B cell (primary cell): ENCODE measurements at regions not wholly inside any gene's neighbourhood (a gene's known extent, or its start where the extent isn't known, plus 50 kb on each side); places are given as distances from the start of the nearest gene placed in this dataset.

ENCODE experiments used
- EZH2 ChIP-seq: IDR thresholded peaks from 2 replicates; pipeline ENCODE4 v1.6.1; 2012; ENCODE audit warnings: borderline replicate concordance, low read depth, mild to moderate bottlenecking, moderate library complexity, low read length; ENCODE audit not compliant: insufficient read depth, poor library complexity, severe bottlenecking
- TF ChIP-seq, protein P1 (sequence below): fragments of 200-600 bp; IDR thresholded peaks from one replicate; pipeline ENCODE4 v1.8.0; 2022; ENCODE audit warnings: antibody characterized with exemption, mild to moderate bottlenecking

DNA sequence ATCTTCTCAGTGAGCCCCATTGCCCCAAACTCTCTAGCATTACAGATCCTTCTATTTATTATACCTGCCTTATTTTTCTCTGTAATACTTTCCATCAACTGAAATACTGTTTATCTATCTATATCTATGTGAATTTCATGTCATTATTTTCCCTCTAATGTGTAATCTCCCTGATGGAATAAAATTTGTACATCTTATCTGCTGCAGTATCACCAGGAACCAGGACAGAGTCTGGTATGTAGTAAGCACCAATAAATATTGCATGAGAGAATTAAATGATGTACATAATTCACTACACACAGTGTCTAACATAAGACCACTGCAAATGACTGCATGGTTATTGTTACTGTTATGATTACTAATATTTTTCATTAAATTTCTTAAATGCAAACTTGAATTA is 759.1 kb downstream of the PRELID2 start:
- TF ChIP-seq, protein P1, sequence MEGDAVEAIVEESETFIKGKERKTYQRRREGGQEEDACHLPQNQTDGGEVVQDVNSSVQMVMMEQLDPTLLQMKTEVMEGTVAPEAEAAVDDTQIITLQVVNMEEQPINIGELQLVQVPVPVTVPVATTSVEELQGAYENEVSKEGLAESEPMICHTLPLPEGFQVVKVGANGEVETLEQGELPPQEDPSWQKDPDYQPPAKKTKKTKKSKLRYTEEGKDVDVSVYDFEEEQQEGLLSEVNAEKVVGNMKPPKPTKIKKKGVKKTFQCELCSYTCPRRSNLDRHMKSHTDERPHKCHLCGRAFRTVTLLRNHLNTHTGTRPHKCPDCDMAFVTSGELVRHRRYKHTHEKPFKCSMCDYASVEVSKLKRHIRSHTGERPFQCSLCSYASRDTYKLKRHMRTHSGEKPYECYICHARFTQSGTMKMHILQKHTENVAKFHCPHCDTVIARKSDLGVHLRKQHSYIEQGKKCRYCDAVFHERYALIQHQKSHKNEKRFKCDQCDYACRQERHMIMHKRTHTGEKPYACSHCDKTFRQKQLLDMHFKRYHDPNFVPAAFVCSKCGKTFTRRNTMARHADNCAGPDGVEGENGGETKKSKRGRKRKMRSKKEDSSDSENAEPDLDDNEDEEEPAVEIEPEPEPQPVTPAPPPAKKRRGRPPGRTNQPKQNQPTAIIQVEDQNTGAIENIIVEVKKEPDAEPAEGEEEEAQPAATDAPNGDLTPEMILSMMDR = no peak
- no peak for TF ChIP-seq EZH2
